ENCODE measurements at regions not wholly inside any gene's neighbourhood (a gene's known extent, or its start where the extent isn't known, plus 50 kb on each side); places are given as distances from the start of the nearest gene placed in this dataset.

- TF ChIP-seq POLR2A (IDR thresholded peaks at IDR 0.05; ENCODE audit: low read depth, low read length) (no peak), POLR2AphosphoS5 (IDR thresholded peaks at IDR 0.05; ENCODE audit: low read depth, low read length) (no peak)
These were observed 454.6 kb downstream of the SOX6 start for GRCh38 chr11:15901790-15902189.
